ENCODE measurements at regions not wholly inside any gene's neighbourhood (a gene's known extent, or its start where the extent isn't known, plus 50 kb on each side); places are given as distances from the start of the nearest gene placed in this dataset.

- no peak for TF ChIP-seq POLR2AphosphoS5 (IDR thresholded peaks at IDR 0.05)
- TF ChIP-seq, protein P1, sequence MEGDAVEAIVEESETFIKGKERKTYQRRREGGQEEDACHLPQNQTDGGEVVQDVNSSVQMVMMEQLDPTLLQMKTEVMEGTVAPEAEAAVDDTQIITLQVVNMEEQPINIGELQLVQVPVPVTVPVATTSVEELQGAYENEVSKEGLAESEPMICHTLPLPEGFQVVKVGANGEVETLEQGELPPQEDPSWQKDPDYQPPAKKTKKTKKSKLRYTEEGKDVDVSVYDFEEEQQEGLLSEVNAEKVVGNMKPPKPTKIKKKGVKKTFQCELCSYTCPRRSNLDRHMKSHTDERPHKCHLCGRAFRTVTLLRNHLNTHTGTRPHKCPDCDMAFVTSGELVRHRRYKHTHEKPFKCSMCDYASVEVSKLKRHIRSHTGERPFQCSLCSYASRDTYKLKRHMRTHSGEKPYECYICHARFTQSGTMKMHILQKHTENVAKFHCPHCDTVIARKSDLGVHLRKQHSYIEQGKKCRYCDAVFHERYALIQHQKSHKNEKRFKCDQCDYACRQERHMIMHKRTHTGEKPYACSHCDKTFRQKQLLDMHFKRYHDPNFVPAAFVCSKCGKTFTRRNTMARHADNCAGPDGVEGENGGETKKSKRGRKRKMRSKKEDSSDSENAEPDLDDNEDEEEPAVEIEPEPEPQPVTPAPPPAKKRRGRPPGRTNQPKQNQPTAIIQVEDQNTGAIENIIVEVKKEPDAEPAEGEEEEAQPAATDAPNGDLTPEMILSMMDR (IDR thresholded peaks at IDR 0.05), result no peak
- TF ChIP-seq POLR2A (IDR thresholded peaks at IDR 0.05), result no peak
- TF ChIP-seq EP300 (IDR thresholded peaks at IDR 0.05; ENCODE audit: low read depth), result no peak
Observed at GRCh38 chr12:89968151-89968700, 259.6 kb upstream of the ATP2B1 start.

Measured in transverse colon (tissue), 4 donors.